Dedifferentiated amniotic fluid mesenchymal stem cell (primary cell): ENCODE measurements at regions not wholly inside any gene's neighbourhood (a gene's known extent, or its start where the extent isn't known, plus 50 kb on each side); places are given as distances from the start of the nearest gene placed in this dataset.
"Not testable (repeated sequence)": the region's sequence is repeated elsewhere in the genome, so short reads cannot be mapped to it uniquely, and the experiment has no call there.

Source experiments
- DNase-seq: peaks from one replicate; pipeline ENCODE4 v3.0.0-alpha.2; 2016; ENCODE audit errors: extremely low spot score

DNA sequence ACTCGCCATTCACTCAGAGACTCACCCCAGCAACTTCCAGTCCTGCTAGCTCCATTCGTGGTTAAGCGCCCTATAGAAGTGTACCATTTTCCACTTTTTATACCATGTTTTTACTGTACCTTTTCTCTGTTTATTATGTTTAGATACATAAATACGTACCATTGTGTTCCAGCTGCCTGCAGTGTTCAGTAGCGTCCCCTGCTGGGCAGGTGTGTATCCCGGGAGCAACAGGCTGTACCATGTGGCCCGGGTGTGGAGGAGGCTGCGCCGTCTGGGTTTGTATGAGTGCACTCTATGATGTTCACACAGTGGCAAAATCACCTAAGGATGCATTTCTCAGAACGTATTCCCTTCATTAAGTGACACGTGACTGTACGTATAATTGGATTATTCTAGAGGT is 351.5 kb upstream of the FRG1 start:
- not testable (repeated sequence) for DNase-seq

DNA sequence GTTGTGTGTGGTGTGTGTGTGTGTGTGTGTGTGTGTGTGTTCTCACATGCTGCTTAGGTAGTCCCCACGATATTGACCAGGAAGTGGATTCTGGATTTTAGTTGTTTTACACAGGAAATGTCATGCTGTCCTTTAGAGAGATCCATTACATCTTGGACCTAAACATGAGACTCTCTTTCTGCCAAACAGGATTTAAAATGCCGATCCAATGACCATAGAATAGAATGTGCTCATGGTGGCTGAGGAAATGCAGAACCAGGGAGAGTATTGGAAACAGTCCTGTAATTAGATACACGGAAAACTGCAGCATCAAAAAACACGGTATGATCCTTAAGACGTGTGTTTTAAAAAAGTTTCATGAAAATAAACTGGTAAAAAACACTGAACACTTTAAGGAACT is 347.8 kb upstream of the FRG1 start:
- no peak for DNase-seq

DNA sequence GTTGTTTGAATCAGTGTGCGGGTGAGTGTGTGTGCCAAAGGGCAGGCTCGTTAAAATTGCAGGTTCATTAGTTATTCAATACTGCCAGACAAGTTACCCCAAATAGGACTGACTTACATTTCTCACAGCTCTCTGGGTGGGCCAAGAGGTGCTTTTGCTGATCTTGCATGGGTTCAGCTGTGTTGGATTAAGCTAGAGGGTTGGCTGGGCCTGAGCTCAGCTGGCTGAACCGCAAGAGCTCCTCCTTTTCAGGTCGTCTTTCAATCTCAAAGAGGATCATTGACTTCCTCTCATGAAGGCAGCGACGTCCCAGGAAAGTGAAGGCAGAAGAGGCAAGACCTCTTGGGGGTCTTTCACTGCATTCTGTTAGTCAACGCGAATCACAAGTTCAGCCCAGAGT is 343.3 kb upstream of the FRG1 start:
- no peak for DNase-seq

DNA sequence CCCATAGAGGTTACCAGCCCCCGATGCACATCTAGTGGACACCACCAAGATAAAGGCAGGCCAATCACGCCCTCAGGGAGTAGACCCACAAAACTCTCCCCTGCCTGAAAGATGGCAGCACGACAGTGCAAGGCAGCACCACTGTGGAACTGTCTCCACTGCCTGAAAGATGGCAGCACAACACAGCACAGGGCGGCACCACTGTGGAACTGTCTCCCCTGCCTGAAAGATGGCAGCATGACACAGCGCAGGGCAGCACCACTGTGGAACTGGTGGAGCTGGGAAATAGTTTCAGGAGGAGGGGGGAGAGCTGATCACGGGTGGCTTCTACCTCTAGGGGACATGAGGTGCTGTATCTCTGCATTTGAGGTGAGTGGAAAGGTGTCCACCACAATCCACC is 340.4 kb upstream of the FRG1 start:
- DNase-seq, result no peak

DNA sequence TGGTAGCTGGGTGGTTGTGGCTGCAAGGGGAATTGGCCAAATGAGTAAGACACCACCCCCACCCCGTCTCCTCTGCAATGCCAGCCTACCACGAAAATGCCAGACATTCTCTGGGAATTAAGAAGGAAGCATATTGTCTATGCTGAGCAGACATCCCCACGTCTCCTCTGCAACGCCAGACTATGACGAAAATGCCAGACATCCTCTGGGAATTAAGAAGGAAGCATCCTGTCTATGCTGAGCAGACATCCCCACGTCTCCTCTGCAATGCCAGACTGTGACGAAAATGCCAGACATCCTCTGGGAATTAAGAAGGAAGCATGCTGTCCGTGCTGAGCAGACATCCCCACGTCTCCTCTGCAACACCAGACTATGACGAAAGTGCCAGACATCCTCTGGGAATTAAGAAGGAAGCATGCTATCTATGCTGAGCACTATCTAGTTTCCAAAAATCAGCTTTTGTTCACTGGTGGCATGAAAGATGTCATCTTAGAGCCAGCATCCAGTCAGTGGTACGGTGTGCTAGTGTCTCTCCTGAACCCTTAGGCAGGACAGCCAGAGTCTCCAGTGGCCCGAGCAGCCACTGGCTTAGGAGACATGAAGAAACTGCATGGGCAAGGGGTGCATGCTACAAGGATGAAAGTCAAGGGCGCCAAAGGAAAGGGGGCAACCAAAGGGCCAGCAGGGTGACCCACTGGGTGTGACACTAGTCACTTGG is 339.8 kb upstream of the FRG1 start:
- DNase-seq, result no peak

DNA sequence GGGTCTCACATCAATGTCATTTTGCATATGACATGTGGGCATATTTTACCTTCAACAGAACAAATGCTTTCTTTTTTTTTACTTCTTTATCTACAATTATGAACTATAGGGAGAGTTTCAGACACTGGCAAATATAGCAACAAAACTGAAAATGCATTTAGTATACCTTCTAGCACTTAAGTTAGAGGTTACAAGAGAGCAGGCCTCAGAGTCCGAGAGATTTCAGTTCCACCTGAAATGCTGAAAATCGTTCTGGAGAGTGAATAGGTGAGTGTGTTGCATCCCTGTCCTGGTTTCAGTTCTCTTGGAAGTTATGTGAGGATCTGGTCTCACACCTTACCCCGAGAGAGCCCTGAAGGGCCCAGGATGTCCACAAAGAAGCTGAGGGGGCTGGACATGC is 337.8 kb upstream of the FRG1 start:
- DNase-seq, result not testable (repeated sequence)

DNA sequence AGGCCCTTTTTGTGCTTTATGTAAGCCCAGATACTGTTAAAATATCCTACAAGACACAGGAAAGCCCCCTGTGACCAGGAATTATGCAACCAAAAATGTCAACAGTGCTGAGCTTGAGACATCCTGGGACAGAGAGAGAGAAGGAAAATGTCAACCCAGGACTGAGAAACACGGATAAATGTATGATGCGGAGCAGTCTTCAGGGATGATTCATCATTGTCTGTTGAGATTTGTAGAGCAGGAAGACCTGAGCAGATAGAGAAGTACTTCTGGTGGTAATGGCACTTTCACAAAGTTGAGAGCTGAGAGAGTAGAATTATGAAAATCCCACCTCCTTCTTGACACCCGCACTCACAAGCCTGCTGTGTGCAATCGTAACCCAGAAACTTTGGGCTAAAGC is 330.1 kb upstream of the FRG1 start:
- not testable (repeated sequence) for DNase-seq

DNA sequence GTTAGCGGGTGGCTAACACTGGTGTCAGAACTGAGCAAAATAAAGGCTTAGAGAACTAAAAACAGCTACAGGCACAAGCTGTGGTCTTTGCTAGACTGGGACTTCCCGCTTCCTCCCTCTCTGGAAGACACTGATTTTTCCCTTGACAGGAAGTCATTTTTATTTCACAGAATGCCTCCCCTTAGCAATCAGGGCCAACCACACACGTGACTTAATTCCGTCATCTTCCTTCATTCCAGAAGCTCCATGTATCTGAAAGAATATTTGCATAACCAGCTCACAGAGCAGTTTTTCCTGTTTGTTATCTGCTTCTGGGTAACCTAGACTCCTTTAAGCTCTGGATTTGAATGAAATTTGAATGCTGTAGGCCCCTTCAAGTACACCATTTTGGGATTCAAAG is 327.5 kb upstream of the FRG1 start:
- DNase-seq, result no peak

DNA sequence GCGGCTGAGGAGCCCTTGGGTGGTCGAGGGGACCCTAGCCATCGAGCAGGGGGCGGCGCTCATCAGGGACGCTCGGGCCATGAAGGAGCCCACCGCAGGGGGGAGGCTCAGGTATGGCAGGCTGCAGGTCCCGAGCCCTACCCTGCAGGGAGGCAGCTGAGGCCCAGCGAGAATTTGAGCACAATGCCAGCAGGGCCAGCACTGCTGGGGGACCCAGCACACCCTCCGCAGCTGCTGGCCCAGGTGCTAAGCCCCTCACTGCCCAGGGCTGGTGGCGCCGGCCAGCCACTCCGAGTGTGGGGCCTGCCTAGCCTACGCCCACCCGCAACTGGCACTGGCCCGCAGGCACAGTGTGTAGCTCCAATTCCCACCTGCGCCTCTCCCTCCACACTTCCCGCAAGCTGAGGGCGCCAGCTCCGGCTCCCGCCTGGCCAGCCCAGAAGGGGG is 325.4 kb upstream of the FRG1 start:
- DNase-seq, result no peak

DNA sequence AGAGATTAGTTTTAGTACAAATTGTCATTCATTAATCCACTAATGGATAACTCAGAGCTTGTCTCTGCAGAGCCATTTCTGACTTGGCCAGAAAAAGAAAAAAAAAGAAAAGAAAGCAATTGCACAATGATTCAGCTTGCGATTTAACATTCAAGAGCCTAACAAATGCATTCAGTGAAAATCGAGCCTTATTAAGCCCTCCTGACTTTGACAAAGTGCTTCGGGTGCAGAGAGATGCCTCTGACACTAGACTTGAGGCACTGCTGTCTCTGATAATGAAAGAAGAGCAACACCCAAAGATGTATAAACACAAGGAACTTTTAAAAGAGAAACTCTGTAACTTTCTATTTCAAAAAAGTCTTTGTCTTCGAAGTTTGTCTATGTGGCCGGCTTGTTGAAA is 322.9 kb upstream of the FRG1 start:
- DNase-seq, result not testable (repeated sequence)

DNA sequence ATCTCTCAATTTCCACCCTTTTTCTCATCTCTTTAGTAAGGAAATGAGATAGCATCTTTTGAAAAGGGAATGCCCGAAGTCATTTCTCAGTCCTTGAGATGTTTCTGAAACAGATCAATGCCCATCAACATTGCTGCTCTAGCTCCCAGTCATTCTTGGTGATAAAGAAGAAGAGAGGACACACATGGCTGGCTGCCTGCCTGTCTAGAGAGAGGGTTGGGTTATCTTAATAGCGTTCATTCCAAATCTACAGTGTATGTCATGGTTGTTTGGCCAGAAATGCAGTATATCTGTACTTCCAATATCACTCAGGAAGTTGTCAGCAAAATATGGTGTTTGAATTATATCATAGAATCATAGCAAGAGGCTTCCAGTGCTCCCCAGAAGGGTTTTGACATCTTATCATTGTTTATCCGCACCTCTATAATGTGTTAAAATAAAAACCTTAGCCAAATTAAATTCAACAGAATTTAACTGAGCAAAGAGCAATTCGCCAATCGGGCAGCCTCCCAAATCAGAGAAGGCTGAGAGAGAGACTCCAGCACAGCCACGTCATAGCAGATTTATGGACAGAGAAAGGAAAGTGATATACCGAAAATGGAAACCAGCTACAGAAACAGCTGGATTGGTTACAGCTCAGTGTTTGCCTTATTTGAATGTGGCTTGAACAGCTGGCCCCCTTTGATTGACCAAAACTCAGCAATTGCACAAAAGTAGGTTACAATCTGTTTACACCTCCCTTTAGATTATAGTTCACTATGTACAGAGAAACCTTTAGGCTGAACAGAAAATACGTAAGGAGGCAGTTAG is 321.0 kb upstream of the FRG1 start:
- not testable (repeated sequence) for DNase-seq

DNA sequence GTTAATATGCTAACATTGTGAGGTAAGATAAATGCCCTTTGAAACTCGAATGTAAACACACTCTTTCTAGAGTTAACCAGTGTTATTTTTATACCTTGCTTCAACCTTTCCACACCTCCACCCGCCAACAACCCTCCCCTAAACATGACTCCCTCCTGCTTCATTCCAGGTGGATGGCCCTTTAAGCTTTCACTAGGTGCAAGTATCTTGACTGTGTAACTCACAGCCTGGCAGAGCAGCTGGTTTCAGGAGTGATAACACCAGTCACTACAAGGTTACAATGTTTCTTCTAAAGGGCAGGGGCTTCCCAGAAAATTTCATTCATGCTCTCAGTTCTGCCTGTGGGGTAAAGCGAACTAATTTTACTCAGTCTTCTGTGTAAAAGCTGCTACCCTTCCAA is 318.1 kb upstream of the FRG1 start:
- not testable (repeated sequence) for DNase-seq

DNA sequence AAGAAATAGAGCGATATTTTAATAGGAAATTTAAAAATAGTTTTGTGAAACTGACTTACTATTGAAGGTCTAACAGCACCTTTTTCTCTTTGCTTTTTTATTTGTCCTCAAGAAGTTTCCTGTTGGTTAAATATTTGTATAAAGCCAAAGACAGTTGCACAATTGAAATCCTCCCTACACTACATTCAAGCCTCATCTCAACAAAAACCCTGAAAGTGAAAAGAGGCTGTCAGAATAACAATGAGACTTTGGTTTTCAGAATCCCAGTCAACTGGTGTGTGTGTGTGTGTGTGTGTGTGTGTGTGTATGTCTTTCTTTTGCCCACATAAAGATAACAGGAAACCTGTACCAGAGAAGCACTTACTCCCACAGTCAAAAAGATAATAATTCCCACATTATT is 313.6 kb upstream of the FRG1 start:
- not testable (repeated sequence) for DNase-seq

DNA sequence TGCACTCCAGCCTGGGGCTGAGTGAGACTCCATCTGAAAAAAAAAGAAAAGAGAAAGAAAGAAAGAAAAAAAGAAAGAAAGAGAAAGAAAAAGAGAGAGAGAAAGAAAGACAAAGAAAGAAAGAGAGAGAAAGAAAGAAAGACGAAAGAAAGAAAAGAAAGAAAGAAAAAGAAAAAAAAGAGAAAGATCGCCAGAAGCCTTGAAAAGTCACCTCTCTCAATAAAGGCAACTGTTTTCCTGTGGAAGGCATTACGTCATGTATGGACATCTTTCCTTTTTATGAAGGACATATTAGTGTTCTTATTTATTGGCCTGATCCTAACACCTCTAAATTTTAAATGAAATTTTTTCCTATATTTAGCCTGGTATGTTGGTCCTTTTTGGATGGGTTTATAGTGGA is 310.9 kb upstream of the FRG1 start:
- DNase-seq, result not testable (repeated sequence)

DNA sequence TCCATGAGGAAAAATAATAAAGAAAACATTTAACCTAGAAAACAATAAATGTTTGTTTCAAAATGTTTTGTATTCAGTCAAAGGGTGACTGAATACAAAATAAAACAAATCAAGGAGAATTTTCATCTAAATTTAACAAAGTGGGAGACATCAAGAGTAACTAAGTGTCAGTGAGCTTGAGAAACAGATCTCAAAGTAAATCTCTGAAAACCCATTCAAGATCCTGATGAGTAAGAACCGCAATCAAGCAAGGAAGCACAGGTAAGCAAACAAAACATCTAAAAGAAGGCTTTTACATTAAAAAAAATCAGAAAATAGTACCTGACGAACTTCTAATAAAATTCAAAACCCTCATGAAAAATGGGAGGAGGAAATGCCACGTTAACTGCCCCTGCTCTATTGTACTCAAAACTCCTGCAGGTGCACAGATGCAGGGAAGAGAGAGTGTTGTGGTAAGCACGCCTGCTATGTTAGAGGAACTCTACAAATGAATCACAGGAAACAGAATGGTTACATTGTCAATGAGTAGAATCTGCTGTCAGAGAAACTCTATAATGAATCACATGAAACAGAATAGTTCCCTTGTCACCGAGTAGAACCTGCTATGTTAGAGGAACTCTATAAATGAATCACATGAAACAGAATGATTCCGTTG is 309.6 kb upstream of the FRG1 start:
- not testable (repeated sequence) for DNase-seq

DNA sequence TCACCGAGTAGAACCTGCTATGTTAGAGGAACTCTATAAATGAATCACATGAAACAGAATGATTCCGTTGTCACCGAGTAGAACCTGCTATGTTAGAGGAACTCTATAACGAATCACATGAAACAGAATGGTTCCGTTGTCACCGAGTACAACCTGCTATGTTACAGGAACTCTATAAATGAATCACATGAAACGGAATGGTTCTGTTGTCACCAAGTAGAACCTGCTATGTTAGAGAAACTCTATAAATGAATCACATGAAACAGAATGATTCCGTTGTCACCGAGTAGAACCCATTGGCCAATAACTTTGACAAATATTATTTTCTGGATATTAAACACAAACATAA is 309.1 kb upstream of the FRG1 start:
- DNase-seq, result not testable (repeated sequence)

DNA sequence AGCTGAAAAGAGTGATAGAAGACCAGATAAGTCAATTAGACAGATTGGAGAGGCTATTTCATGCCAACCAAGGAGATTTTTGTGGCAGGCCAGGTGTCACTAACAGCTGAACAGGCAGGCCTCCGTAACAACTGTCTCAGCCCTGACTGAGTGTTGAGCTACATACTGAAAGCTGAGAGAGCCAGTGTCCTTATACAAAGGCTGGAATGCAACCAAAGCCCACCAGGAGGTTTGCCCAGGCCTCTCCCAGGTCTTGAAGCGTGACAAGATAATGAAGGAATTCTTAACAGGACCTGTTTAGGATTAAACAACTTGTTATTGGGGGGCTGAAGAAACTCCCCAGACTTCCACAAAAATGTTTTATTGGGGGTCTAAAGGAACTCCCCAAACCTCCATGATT is 290.2 kb upstream of the FRG1 start:
- not testable (repeated sequence) for DNase-seq

DNA sequence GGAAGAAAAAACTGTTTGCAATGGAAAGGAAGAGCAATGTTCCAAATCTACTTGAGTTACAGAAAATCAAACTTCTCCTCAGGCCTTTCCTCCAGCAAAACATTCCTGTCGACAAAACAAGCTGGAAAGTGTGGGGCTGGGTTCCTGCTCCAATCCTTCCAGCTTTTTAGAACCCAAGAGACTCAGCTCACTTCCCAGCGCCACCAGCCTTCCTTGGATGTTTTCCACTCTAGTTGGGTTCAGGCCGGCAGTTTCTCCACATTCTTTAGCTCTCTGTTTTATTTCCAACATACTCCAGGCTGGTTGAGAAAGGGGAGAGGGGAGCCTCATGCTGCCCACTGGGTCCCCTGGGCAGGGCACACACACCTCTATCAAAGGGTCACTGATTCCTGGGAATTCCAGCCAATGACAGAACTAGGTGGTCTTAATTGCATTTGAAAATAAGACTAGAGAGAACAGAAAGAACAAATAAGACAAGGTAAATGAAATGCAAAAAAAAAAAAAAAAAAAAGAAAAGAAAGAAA is 287.5 kb upstream of the FRG1 start:
- DNase-seq, result not testable (repeated sequence)

DNA sequence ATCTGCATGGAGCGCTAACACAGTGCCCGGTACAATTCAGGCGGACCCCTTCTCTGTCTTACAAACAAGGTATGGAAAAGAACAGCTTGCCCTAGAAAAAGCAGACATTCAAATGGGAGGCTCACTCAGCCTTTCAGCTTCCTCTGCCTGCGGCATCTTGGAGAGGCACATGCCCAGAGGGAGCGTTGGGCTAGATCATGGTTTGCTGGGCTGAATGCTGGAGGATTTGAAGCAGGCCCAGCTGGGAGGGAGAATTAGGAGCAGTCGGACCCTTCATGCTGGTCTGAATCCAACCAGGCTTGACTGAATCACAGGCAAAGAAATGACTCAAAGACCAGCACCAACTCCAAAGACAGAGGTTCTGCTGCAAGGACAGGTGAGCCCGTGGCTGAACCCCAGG is 286.7 kb upstream of the FRG1 start:
- DNase-seq, result not testable (repeated sequence)

DNA sequence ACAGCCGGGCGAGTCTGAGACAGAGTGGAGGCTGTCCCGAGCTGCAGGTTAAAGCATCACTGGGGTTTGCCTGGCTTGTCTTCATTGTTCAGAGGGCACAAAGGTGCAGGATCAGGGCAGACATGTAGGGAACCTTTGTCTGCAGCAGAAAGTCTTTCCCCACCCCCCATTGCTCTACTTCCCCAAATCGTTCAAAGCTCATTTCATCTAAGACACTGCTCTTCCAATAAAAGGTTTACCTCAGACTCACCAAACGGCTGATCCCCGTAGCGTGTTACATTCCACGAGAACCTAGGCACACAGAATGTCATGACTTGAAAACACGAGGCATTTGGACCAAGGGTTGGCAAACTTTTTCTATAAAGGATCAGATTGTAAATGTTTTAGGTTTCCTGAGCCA is 286.3 kb upstream of the FRG1 start:
- not testable (repeated sequence) for DNase-seq

DNA sequence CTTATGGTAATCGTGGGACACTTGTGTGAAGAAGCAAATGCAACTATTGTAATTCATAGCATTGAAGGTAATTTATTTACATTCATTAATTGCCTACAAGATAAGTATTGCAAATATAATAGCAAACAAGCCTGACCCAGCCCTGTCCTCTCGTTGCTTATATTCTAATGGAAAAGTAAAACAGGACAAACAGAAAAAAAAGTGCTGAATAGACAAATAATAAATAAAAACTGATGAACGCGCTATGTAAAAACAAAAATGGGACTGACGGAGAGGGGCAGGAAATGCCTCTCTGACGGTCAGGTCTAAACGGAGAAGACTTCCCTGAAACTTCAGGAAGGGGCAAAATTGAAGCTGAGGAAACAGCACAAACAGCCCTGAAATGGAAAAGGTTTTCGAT is 284.9 kb upstream of the FRG1 start:
- not testable (repeated sequence) for DNase-seq

DNA sequence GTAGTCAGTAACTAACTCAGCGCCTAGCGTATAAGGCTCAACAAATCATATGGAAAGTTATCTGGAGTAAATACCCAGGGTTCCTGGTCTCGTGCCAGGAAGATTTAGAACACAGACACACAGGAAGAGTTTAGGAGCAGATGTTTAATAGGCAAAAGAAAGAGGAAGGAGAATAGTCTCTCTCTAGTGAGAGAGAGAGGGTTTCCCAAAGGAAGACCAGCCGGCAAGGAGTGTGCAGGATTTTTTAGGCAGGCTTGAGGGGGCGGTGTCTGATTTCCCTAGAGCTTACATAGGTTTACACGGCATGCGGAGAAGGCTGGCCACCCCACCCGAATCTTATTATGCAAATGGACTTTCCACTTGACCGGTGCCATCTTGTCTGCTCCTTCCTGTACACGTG is 284.0 kb upstream of the FRG1 start:
- DNase-seq, result no peak

DNA sequence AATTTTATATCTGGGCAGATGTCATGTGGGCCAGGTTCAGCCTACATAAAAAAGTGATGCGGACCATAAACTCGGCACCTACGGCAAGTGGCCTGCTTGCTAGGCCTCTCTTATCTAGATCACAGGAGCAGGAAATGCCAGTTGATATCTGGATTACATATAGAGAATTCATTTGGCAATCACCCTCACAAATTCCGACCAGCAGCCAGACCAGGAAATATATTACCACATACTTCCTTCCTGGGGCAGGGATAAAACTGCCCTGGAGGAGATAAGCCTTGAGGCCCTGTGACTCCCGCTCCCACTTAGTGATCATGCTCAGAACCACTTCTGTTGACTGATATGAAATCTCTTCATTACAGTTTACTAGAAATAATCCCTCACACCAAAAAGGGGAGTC is 282.4 kb upstream of the FRG1 start:
- not testable (repeated sequence) for DNase-seq
